B cell (primary cell): ENCODE measurements at regions not wholly inside any gene's neighbourhood (a gene's known extent, or its start where the extent isn't known, plus 50 kb on each side); places are given as distances from the start of the nearest gene placed in this dataset.

Experiments
- EZH2 ChIP-seq: IDR thresholded peaks from 2 replicates; pipeline ENCODE4 v1.6.1; 2012; ENCODE audit warnings: borderline replicate concordance, low read depth, mild to moderate bottlenecking, moderate library complexity, low read length; ENCODE audit not compliant: insufficient read depth, poor library complexity, severe bottlenecking
- TF ChIP-seq, protein P1 (sequence below): fragments of 200-600 bp; IDR thresholded peaks from one replicate; pipeline ENCODE4 v1.8.0; 2022; ENCODE audit warnings: antibody characterized with exemption, mild to moderate bottlenecking

DNA sequence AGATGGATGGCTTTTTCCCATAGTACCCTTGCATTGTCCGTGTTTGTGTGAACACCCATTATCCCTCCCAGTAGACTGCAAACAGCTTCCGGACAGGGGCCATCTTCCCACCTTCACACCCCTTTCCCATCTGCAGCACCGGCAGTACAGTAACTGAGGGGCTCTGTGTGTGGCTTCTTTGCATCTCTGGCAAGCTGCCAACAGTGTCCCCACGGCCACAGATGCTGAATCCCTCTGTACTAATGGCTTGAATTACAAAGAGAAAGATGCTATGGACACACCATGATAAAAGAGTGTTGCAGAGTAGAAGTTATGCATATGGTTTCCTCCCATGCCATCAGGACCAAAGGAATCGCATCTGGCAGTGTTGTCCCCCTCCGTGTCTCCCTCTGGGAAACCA lies 101.1 kb upstream of the CDYL start:
- TF ChIP-seq, protein P1, sequence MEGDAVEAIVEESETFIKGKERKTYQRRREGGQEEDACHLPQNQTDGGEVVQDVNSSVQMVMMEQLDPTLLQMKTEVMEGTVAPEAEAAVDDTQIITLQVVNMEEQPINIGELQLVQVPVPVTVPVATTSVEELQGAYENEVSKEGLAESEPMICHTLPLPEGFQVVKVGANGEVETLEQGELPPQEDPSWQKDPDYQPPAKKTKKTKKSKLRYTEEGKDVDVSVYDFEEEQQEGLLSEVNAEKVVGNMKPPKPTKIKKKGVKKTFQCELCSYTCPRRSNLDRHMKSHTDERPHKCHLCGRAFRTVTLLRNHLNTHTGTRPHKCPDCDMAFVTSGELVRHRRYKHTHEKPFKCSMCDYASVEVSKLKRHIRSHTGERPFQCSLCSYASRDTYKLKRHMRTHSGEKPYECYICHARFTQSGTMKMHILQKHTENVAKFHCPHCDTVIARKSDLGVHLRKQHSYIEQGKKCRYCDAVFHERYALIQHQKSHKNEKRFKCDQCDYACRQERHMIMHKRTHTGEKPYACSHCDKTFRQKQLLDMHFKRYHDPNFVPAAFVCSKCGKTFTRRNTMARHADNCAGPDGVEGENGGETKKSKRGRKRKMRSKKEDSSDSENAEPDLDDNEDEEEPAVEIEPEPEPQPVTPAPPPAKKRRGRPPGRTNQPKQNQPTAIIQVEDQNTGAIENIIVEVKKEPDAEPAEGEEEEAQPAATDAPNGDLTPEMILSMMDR = no peak
- TF ChIP-seq EZH2 = no peak
